K562 (cell line): ENCODE measurements at regions not wholly inside any gene's neighbourhood (a gene's known extent, or its start where the extent isn't known, plus 50 kb on each side); places are given as distances from the start of the nearest gene placed in this dataset.

Experiments used
- ADNP ChIP-seq: fragments of 200-800 bp; sonication (Bioruptor generic); IDR thresholded peaks from 2 replicates; pipeline ENCODE4 v1.6.1; 2016; ENCODE audit warnings: missing genetic modification characterization, missing compliant biosample characterization
- ATF6 ChIP-seq: sonication (generic); formaldehyde crosslinking; IDR thresholded peaks from 2 replicates; pipeline ENCODE4 v1.4.0; 2020; ENCODE audit warnings: mild to moderate bottlenecking, missing genetic modification reagents
- CTCF ChIP-seq, 3 experiments: IDR thresholded peaks in 2 of 3; conservative IDR thresholded peaks in 1 of 3; 2 replicates each; pipeline ENCODE4 v1.5.1; 2011 to 2012; ENCODE audit warnings: low read length in 3 of 3, mild to moderate bottlenecking in 3 of 3, control low read depth in 2 of 3, improper control_type of control experiment in 1 of 3, inconsistent platforms in 1 of 3, low read depth in 1 of 3, mixed read lengths in 1 of 3, moderate library complexity in 1 of 3; ENCODE audit not compliant: insufficient read depth in 2 of 3
- E2F5 ChIP-seq: sonication (generic); formaldehyde crosslinking; IDR thresholded peaks from 2 replicates; pipeline ENCODE4 v1.8.0; 2022; ENCODE audit warnings: mild to moderate bottlenecking, missing genetic modification reagents
- E2F6 ChIP-seq, 2 experiments: IDR thresholded peaks; 2 replicates each; pipeline ENCODE4 v1.6.1; 2011; ENCODE audit warnings: borderline replicate concordance in 1 of 2, control low read depth in 1 of 2, low read depth in 1 of 2, low read length in 1 of 2, mild to moderate bottlenecking in 1 of 2, mixed read lengths in 1 of 2, moderate library complexity in 1 of 2; ENCODE audit not compliant: insufficient read depth in 1 of 2, insufficient read length in 1 of 2, poor library complexity in 1 of 2, severe bottlenecking in 1 of 2; ENCODE audit errors: extremely low read depth in 1 of 2
- EZH2 ChIP-seq: IDR thresholded peaks from 2 replicates; pipeline ENCODE4 v1.6.1; 2012; ENCODE audit warnings: low read depth, mild to moderate bottlenecking, inconsistent platforms, low read length, borderline replicate concordance
- HNRNPL ChIP-seq: fragments of 200-400 bp; formaldehyde crosslinking; IDR thresholded peaks from 2 replicates; pipeline ENCODE4 v1.6.1; 2017; ENCODE audit warnings: low read depth, mild to moderate bottlenecking, low read length
- JUNB ChIP-seq: fragments of 450-650 bp; formaldehyde crosslinking; conservative IDR thresholded peaks from 2 replicates; pipeline ENCODE4 v1.4.0; 2020; ENCODE audit warnings: mild to moderate bottlenecking
- PHF20 ChIP-seq: fragments of 450-650 bp; IDR thresholded peaks from 2 replicates; pipeline ENCODE4 v1.6.1; 2018; ENCODE audit not compliant: partially characterized antibody
- PHF8 ChIP-seq: fragments of 200-600 bp; sonication (generic); IDR thresholded peaks from 2 replicates; pipeline ENCODE4 v1.6.1; 2012; ENCODE audit warnings: mixed run types, mild to moderate bottlenecking, inconsistent platforms, low read length, moderate library complexity, borderline replicate concordance
- POLR2A ChIP-seq: fragments of 450-650 bp; conservative IDR thresholded peaks from 2 replicates; pipeline ENCODE4 v1.6.1; 2016
- POLR2AphosphoS2 ChIP-seq: IDR thresholded peaks from 2 replicates; pipeline ENCODE4 v1.6.1; 2012; ENCODE audit warnings: low read length, improper control_type of control experiment
- REST ChIP-seq, 2 experiments: fragments of 450-650 bp; formaldehyde crosslinking in 1 of 2; IDR thresholded peaks; 2 replicates each; pipeline versions ENCODE4 v1.4.0 to v1.6.1; 2014 to 2020; ENCODE audit warnings: mild to moderate bottlenecking in 2 of 2, borderline replicate concordance in 1 of 2, low read depth in 1 of 2
- ZNF280B ChIP-seq: fragments of 250-450 bp; sonication (Bioruptor Pico); IDR thresholded peaks from 2 replicates; pipeline ENCODE4 v1.5.1; 2021; ENCODE audit warnings: mild to moderate bottlenecking

GRCh38 chr4:57740625-57741190 is 630.5 kb upstream of the IGFBP7 start:
- TF ChIP-seq CTCF (IDR thresholded peaks at IDR 0.05 in 2 of 3, conservative IDR thresholded peaks at IDR 0.05 in 1 of 3; ENCODE audit: insufficient read depth in 2 of 3, low read depth in 1 of 3, low read length in 3 of 3) = no peak
- TF ChIP-seq REST (IDR thresholded peaks at IDR 0.05; ENCODE audit: borderline replicate concordance) = no peak
- no peak for TF ChIP-seq REST (CRISPR knock-in tag; IDR thresholded peaks at IDR 0.05; ENCODE audit: low read depth)
- no peak for TF ChIP-seq E2F5 (CRISPR knock-in tag)
- no peak for TF ChIP-seq EZH2
- no peak for TF ChIP-seq E2F6 (IDR thresholded peaks at IDR 0.05; ENCODE audit: borderline replicate concordance in 1 of 2, extremely low read depth in 1 of 2, insufficient read depth in 1 of 2, insufficient read length in 1 of 2, low read depth in 1 of 2, low read length in 1 of 2, poor library complexity in 1 of 2, severe bottlenecking in 1 of 2)
- TF ChIP-seq ADNP (tag) = no peak
- no peak for TF ChIP-seq HNRNPL
- TF ChIP-seq POLR2AphosphoS2 = no peak
- no peak for TF ChIP-seq PHF8
- TF ChIP-seq ZNF280B (CRISPR knock-in tag) = no peak
- no peak for TF ChIP-seq JUNB
- no peak for TF ChIP-seq POLR2A
- TF ChIP-seq ATF6 (CRISPR knock-in tag) = no peak
- no peak for TF ChIP-seq PHF20
